Esophagus mucosa (tissue), 1 donor: ENCODE measurements at regions not wholly inside any gene's neighbourhood (a gene's known extent, or its start where the extent isn't known, plus 50 kb on each side); places are given as distances from the start of the nearest gene placed in this dataset.

Source experiments
- ATAC-seq: fragments of 200-7000 bp; cut with Tn5 transposase; one replicate; pipeline ENCODE4 v1.9.1; 2020
- donor health status: DM: yes; HTN: yes; CAD: no.

DNA sequence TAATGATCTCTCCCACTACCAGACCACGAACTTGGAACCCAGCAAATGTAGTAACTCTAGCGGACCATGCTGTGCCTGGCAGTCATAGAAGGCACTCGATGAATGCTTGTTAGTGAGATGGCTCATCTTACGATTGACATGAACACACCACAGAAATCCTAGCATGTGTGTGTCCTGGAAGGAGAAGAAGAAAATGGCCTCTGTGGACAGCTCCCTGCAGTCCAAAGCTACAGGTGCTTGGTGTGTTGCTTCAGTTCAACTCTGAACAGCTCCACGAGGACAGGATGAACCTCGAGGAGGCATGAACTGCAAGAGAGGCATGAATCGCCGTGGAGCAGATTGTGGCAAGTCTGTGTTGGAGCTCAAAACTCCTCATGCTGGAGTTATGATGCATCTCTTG lies 93.5 kb downstream of the KLF6 start:
- no peak for ATAC-seq

- peak; percentile 43 for ATAC-seq
These were observed 95.0 kb downstream of the KLF6 start for GRCh38 chr10:3689871-3690510.

GRCh38 chr10:3687510-3688081 lies 97.4 kb downstream of the KLF6 start:
- ATAC-seq = no peak

DNA sequence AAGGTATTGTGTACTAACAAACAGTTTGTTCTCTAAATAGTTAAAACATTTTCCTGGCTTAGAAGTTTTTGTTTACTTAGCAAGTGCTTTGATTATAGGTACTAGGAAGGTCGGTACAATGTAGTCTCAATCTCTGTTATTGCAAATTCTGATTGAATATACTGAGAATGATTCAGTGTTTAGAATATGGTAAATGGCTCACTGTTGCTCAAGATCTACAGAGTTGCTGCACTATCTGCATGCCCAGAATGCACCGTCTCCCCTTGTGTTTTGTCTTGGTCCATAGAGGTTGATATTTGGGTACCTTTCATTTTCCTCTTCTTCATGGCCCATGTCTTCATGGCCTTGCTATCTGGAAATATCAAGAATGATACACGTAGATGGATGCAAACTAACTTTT lies 99.6 kb downstream of the KLF6 start:
- ATAC-seq = no peak

DNA sequence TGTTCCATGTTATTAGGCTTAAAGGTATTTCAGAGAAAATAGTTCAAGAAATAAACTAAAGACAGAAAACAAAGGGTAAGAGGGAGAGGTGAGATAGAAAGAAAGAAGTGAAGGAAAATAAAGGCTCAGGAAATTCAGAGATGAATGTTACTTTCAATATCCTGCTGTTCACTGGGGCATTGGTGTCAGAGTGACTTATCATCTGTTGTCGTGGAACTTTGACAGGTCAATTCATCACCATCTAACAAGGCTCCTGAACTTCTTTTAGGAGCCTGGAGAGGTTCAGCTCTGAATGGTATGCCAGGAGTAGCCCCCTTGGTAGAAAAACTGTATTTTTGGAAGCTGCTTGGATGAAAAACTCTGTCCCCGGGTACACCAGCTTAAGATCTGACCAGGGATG lies 100.1 kb downstream of the KLF6 start:
- no peak for ATAC-seq

GRCh38 chr10:3683560-3683959 lies 101.4 kb downstream of the KLF6 start:
- ATAC-seq = no peak

GRCh38 chr10:3682745-3683144 lies 102.3 kb downstream of the KLF6 start:
- ATAC-seq = peak; percentile 67

DNA sequence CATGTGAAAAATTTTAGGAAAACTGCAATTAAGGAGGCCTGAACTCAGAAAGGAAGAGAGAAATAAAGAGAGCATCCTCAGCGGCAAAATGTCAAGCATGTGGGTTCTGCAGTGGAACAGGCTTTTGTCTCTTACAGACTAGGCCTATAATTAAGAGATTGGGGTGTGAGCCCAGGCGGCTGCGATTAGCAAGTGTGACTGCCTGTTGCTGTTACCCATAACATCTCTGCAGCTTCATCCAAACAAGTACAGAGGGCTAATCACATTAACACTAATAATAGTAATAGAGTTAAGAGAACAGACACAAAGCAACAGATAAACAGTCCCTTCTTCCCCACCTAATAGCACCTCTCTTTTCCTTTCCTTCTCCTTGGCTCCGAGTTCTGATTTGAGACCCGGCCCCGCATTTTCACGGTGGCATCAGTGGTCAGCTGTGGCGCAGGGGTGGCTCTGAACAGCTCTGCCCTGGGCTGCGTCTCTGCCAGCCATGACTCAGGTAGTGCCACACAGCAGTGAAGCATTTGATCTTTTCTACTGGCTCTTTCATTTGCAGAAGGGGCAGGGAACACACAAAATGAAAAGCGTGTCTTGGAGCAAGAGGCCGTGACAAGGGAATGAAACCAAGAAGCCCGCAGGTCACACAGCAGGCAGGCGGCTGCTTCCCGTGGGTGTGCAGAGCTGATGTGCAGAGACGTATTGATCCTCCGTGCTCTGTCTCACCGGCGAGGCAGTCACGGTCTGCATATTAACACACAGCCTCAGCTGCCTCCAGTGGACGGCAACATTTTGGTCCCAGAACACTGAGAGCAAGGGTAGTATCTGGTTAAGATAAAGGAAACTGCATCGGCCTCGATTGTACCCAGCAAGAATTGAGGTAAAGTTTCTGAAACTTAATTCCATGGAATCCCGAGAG lies 103.1 kb downstream of the KLF6 start:
- peak; percentile 40 for ATAC-seq

DNA sequence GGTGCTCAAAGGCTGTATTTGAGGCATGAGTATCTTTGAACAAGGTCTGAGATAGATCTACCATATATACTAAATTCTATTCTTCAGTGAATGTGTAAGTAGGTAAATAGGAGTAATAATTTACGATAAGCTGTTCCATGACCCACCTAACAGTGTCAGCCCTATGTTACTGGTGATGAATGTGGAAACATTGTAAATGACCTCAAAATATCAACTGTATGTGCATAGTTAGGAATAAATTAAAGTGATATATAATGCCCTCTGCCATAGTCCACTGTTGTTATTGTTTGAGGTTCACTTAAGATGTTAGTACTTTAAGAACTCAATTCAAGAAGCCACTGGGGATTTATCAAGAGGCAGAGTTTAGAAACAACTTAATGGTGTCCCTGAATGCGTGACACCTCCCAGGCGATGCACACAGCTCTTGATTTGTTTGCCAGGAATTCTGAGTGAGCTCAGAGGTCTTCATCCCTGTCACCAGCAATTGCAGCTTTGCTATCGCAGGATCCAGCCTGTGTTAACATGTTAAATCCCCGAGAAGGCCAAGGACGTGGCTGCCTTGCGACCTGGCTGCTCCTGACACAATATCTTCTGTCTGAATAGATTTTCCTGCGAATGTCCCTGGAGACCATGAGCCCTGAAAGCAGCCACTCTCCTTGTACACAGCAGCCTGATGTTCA lies 104.9 kb downstream of the KLF6 start:
- no peak for ATAC-seq

DNA sequence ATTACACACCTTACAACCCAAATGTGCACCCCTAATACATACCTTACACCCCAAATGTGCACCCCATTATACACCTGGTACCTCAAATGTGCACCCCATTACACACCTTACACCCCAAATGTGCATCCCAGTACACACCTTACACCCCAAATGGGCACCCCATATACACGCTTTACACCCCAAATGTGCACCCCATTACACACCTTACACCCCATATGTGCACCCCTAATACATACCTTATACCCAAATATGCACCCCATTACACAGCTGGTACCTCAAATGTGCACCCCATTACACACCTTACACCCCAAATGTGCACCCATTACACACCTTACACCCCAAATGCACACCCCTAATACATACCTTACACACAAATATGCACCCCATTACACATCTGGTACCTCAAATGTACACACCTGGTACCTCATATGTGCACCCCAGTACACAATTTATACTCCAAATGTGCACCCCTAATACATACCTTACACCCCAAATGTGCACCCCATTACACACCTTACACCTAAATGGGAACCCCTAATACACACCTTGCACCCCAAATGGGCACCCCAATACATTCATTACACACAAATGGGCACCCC lies 106.3 kb downstream of the KLF6 start:
- no peak for ATAC-seq

DNA sequence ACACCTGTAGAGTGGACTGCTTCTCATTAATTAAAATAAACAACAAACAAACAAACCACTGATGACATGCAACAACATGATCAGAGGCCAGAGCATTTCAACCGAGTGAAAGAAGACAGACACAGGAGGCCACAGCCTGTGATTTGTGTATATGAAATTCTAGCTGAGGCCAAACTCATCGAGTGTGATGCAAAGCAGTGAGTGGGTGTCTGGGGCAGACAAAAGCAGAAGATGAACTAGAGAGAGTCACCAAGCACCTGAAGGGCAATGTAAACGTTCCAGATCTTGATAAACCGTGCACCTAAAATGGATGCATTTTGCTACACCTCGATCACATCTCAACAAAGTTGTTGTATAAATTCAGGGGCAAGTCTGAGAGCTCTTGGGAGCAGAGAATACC lies 108.4 kb downstream of the KLF6 start:
- ATAC-seq = no peak

DNA sequence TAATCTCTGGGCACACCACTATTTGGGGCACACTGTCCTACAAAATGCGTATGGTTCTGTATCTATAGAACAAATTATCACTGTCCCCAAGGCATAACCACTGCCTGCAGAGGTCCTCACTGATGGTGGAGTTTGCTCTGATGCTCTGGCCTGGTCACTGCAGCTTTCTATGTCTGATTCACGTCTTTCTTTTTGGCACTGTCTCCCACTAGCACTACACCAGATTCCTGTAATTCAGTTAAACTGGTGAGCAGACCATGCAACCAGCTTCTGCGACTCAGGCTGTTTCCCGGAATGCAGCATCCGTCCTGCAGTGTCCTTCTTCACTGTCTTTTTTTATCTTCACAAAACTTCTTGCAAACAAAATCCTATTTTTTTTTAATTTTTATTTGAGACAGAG lies 112.8 kb downstream of the KLF6 start:
- ATAC-seq = no peak

DNA sequence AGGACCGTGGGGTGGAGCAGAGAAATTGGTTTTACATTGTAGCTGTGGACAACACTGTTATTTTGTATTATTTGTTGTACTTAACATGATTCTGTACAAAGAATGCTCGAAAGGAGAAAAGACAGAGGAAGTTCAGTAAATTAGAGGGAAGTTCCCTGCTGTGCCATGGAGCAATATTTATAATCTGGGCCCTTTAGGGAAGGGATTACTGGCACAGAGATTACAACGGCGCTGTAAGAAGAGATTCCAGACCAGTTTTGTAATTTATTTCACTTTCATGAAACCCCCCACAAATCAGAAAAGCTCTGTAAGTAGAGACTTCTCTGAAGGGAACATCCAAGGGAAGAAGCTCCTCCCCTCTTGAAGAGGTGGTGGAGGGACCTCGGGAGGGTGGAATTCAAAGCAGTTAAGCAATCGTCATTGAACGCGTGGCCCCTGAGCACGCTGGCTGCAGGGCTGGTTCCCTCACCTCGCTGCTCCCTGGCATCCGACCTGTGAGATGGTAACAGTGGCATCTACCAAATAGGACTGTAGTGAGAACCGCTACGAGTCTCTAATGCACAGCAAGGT lies 113.5 kb downstream of the KLF6 start:
- no peak for ATAC-seq

DNA sequence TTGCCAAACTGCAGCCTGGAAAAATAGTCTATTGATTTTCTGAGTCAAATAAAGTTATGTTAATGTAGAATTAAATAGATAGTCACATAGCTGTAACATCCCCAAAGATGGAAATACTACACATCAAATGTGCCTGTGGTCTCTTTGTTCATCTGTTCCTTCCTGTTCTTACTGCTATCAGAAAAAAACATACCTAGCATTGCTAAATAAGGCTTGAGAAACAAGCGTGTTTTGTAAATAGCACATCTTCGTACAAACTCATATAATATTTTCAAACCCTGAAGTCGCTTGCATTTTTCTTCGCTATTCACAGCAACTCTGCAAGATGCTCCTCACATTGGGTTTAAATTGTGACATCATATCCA lies 116.1 kb downstream of the KLF6 start:
- no peak for ATAC-seq

GRCh38 chr10:3668276-3668965 lies 116.6 kb downstream of the KLF6 start:
- ATAC-seq = peak; percentile 95

DNA sequence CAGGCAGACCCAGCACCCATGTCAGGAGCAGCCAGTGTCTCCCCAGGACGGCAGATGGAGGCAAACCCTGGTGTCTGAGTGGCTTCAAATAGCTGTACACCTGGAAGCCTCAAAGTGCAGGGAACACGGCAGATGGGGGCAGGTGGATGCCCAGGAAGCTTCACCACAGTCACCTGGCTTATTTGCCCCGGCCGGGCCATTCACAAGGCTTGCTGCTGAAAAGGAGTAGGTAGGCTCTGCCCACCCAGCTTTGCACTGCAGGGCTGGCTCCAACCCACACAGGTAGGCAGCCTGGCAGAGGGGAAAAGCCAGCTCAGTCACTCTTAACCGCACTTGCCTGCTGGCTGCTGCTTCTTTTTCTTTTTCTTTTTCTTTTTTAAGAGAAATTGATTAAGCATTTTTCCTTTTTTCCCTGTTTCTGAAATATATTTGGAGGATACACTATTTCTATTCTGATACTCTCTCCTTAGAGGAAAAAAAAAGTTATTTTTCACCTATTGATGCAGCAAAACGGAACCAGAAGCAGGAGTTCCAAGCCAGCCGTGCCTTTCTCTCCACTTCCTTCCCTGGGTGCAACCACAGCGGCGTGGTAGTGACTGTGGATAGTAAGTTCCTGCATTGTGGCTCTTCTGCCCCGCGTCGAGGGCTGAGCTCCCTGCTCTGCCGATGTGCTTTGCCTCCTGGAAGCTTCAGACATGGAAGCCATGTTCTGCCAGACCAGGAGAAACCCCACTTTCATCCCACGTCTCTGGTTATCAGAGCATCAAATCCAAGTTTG lies 118.3 kb downstream of the KLF6 start:
- ATAC-seq = no peak

DNA sequence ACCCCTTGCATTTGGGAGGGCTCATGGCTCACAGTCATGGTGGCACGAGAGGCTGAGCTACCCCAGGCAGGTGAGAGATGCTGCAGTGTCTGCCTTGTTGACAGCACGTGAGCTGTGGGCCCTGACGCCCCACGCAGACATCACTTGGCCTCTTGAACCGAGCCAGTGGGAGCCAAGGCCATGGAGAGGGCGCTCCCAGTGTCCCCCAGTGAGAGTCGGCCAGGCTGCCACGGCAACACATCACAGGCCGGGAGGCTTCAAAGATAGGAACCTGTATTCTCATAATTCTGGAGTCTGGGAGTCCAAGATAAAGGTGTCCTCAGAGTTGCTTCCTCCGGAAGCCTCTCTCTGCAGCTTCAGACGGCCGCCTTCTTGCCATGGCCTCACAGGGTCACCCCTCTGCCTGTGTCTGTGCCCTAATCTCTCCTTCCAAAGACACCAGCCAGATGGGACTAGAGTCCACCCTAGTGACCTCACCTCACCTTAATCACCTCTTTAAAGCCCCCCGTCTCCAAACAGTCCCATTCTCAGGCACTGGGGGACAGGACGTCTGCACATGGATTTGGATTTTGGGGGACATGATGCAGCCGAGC lies 119.6 kb downstream of the KLF6 start:
- no peak for ATAC-seq

- no peak for ATAC-seq
These were observed 122.2 kb downstream of the KLF6 start for GRCh38 chr10:3662775-3663174.

GRCh38 chr10:3661271-3661670 lies 123.7 kb downstream of the KLF6 start:
- no peak for ATAC-seq

DNA sequence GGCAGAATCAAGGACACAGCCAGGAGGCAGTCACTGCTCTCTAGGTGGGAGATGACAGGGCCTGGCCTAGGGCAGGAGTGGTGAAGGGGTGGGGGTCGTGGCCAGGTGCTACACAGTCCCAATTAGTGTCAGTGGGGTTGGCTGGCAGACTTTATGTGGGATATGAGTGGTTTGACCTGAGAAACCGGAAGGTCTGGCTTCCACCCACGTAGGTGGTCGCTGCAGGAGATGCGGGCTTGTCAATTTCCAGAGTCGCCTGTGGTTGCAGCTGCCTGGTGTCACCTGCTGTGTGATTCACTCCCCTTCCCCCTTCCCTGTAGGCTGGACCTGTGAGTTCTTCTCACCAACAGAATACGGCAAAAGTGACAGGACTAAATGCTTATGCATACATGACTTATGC lies 124.3 kb downstream of the KLF6 start:
- no peak for ATAC-seq
